ENCODE measurements at regions not wholly inside any gene's neighbourhood (a gene's known extent, or its start where the extent isn't known, plus 50 kb on each side); places are given as distances from the start of the nearest gene placed in this dataset.

GRCh38 chr21:35705237-35705887 lies 355.0 kb downstream of the SETD4 start:
- Mint-ChIP-seq H3K9me3 (no peaks in the 10 kb centered on the region), H3K27me3 (peaks cover 13% of the 10 kb centered on the region), H3K36me3 (no peaks in the 10 kb centered on the region), H3K27ac (no peak overlapping the region), H3K4me1 (no peaks in the 10 kb centered on the region), H3K4me3 (no peak overlapping the region)

- H3K4me3 Mint-ChIP-seq, result no peak overlapping the region
- H3K9me3 Mint-ChIP-seq, result no peaks in the 10 kb centered on the region
- H3K27me3 Mint-ChIP-seq, result peaks cover 13% of the 10 kb centered on the region
- H3K36me3 Mint-ChIP-seq, result no peaks in the 10 kb centered on the region
- no peak overlapping the region for H3K27ac Mint-ChIP-seq
- H3K4me1 Mint-ChIP-seq, result no peaks in the 10 kb centered on the region
Observed at GRCh38 chr21:35703704-35704103, 356.6 kb downstream of the SETD4 start.

- Mint-ChIP-seq H3K9me3 (no peaks in the 10 kb centered on the region), H3K27ac (no peak overlapping the region), H3K4me3 (no peak overlapping the region), H3K27me3 (peaks cover 11% of the 10 kb centered on the region), H3K4me1 (peaks cover 11% of the 10 kb centered on the region), H3K36me3 (no peaks in the 10 kb centered on the region)
Observed at GRCh38 chr21:35699361-35699760, 361.0 kb downstream of the SETD4 start.

GRCh38 chr21:35697321-35697808 lies 363.0 kb downstream of the SETD4 start:
- no peak overlapping the region for H3K27ac Mint-ChIP-seq

GRCh38 chr21:35696644-35697043 lies 363.7 kb downstream of the SETD4 start:
- Mint-ChIP-seq H3K4me1 (peaks cover 11% of the 10 kb centered on the region), H3K36me3 (peaks cover 2% of the 10 kb centered on the region), H3K27ac (no peak overlapping the region)

More at GRCh38 chr21:35697321-35697808, 363.0 kb downstream of the SETD4 start:
- Mint-ChIP-seq H3K4me1 (peaks cover 11% of the 10 kb centered on the region), H3K36me3 (no peaks in the 10 kb centered on the region), H3K4me3 (no peak overlapping the region), H3K27me3 (no peaks in the 10 kb centered on the region), H3K9me3 (no peaks in the 10 kb centered on the region)

GRCh38 chr21:35692311-35692710 lies 368.0 kb downstream of the SETD4 start:
- peak overlapping the region; percentile 71 for H3K27ac Mint-ChIP-seq
- H3K4me1 Mint-ChIP-seq, result peaks cover 6% of the 10 kb centered on the region
- H3K36me3 Mint-ChIP-seq, result peaks cover 4% of the 10 kb centered on the region
- H3K27me3 Mint-ChIP-seq, result peaks cover 6% of the 10 kb centered on the region
- H3K9me3 Mint-ChIP-seq, result peaks cover 7% of the 10 kb centered on the region
- H3K4me3 Mint-ChIP-seq, result no peak overlapping the region

More at GRCh38 chr21:35696644-35697043, 363.7 kb downstream of the SETD4 start:
- H3K27me3 Mint-ChIP-seq, result no peaks in the 10 kb centered on the region
- H3K9me3 Mint-ChIP-seq, result peaks cover 5% of the 10 kb centered on the region
- no peak overlapping the region for H3K4me3 Mint-ChIP-seq

- Mint-ChIP-seq H3K9me3 (peaks cover 7% of the 10 kb centered on the region), H3K4me3 (no peak overlapping the region), H3K27ac (no peak overlapping the region), H3K4me1 (no peaks in the 10 kb centered on the region), H3K36me3 (peaks cover 4% of the 10 kb centered on the region), H3K27me3 (peaks cover 10% of the 10 kb centered on the region)
Observed at GRCh38 chr21:35690436-35690835, 369.9 kb downstream of the SETD4 start.

GRCh38 chr21:35686156-35686555 lies 374.2 kb downstream of the SETD4 start:
- Mint-ChIP-seq H3K36me3 (no peaks in the 10 kb centered on the region), H3K27me3 (peaks cover 10% of the 10 kb centered on the region), H3K4me1 (no peaks in the 10 kb centered on the region), H3K27ac (no peak overlapping the region), H3K9me3 (no peaks in the 10 kb centered on the region), H3K4me3 (no peak overlapping the region)

- Mint-ChIP-seq H3K4me1 (no peaks in the 10 kb centered on the region), H3K36me3 (no peaks in the 10 kb centered on the region), H3K27me3 (peaks cover 8% of the 10 kb centered on the region), H3K27ac (no peak overlapping the region), H3K9me3 (no peaks in the 10 kb centered on the region), H3K4me3 (no peak overlapping the region)
Observed at GRCh38 chr21:35683664-35684304, 376.5 kb downstream of the SETD4 start.

GRCh38 chr21:35682904-35683549 lies 377.3 kb downstream of the SETD4 start:
- Mint-ChIP-seq H3K36me3 (no peaks in the 10 kb centered on the region), H3K27me3 (peaks cover 8% of the 10 kb centered on the region), H3K4me1 (no peaks in the 10 kb centered on the region), H3K27ac (peak overlapping the region; percentile 27), H3K4me3 (no peak overlapping the region), H3K9me3 (no peaks in the 10 kb centered on the region)

GRCh38 chr21:35681946-35682345 lies 378.4 kb downstream of the SETD4 start:
- H3K27ac Mint-ChIP-seq, result no peak overlapping the region
- no peaks in the 10 kb centered on the region for H3K9me3 Mint-ChIP-seq
- no peak overlapping the region for H3K4me3 Mint-ChIP-seq
- no peaks in the 10 kb centered on the region for H3K36me3 Mint-ChIP-seq
- no peaks in the 10 kb centered on the region for H3K4me1 Mint-ChIP-seq
- H3K27me3 Mint-ChIP-seq, result peaks cover 2% of the 10 kb centered on the region

- H3K27me3 Mint-ChIP-seq, result no peaks in the 10 kb centered on the region
- H3K9me3 Mint-ChIP-seq, result no peaks in the 10 kb centered on the region
- no peak overlapping the region for H3K4me3 Mint-ChIP-seq
- H3K27ac Mint-ChIP-seq, result no peak overlapping the region
- H3K4me1 Mint-ChIP-seq, result no peaks in the 10 kb centered on the region
- no peaks in the 10 kb centered on the region for H3K36me3 Mint-ChIP-seq
Observed at GRCh38 chr21:35679076-35679475, 381.2 kb downstream of the SETD4 start.

GRCh38 chr21:35678393-35678792 lies 381.9 kb downstream of the SETD4 start:
- Mint-ChIP-seq H3K4me3 (no peak overlapping the region), H3K4me1 (no peaks in the 10 kb centered on the region), H3K27ac (no peak overlapping the region), H3K36me3 (no peaks in the 10 kb centered on the region), H3K27me3 (peaks cover 1% of the 10 kb centered on the region), H3K9me3 (no peaks in the 10 kb centered on the region)

- Mint-ChIP-seq H3K4me3 (no peak overlapping the region), H3K27ac (no peak overlapping the region), H3K36me3 (no peaks in the 10 kb centered on the region), H3K27me3 (peaks cover 1% of the 10 kb centered on the region), H3K9me3 (no peaks in the 10 kb centered on the region), H3K4me1 (no peaks in the 10 kb centered on the region)
Observed at GRCh38 chr21:35677298-35677841, 383.0 kb downstream of the SETD4 start.

GRCh38 chr21:35674895-35675470 lies 385.3 kb downstream of the SETD4 start:
- no peaks in the 10 kb centered on the region for H3K36me3 Mint-ChIP-seq
- no peak overlapping the region for H3K4me3 Mint-ChIP-seq
- H3K27me3 Mint-ChIP-seq, result peaks cover 1% of the 10 kb centered on the region
- H3K27ac Mint-ChIP-seq, result no peak overlapping the region
- no peaks in the 10 kb centered on the region for H3K4me1 Mint-ChIP-seq
- no peaks in the 10 kb centered on the region for H3K9me3 Mint-ChIP-seq

Data from activated naive CD4-positive, alpha-beta T cell treated with anti-CD3 and anti-CD28 coated beads, Interleukin-2, amount 50 U/mL, for 24 hours (primary cell).